Activated CD4-positive, alpha-beta T cell treated with anti-CD3 and anti-CD28 coated beads, Interleukin-2, amount 50 U/mL, for 1 hour (primary cell): ENCODE measurements at regions not wholly inside any gene's neighbourhood (a gene's known extent, or its start where the extent isn't known, plus 50 kb on each side); places are given as distances from the start of the nearest gene placed in this dataset.
"Not testable (repeated sequence)": the region's sequence is repeated elsewhere in the genome, so short reads cannot be mapped to it uniquely, and the experiment has no call there.

ENCODE experiments used
- DNase-seq: peaks from one replicate; pipeline ENCODE4 v3.0.0-alpha.2; 2020

DNA sequence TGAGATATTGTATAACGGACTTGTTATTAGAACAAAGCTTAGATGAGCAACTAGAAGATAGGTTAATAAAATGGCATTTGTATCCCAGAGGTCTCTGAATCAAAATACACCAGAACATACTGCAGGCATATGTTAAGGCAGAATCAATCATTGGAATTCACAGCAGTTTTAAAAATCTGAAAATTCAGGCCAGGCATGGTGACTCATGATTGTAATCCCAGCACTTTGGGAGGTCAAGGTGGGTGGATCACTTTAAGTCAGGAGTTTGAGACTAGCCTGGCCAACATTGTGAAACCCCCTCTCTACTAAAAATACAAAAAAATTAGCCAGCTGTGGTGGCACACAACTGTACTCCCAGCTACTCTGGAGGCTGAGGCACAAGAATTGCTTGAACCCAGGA is 405.2 kb downstream of the ZEB2 start:
- DNase-seq, result no peak

DNA sequence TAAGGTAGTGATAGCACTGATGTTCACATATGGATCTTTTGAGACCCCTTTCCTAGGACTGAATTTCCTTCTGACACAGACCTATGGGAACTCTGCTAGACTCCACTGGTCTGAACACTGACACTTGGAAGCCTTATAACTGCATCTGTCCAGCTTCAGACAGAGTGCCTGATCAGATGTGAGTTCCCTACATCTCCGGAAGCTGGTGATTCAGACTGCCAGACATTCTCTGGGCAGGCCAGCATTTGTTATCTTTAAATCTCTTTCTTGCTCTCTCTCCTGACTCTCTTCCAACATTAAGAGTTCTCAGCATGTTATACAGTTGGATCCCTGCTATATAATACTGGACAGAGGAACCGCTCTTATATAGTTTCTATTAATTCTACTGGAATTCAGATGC is 408.5 kb downstream of the ZEB2 start:
- DNase-seq, result no peak

DNA sequence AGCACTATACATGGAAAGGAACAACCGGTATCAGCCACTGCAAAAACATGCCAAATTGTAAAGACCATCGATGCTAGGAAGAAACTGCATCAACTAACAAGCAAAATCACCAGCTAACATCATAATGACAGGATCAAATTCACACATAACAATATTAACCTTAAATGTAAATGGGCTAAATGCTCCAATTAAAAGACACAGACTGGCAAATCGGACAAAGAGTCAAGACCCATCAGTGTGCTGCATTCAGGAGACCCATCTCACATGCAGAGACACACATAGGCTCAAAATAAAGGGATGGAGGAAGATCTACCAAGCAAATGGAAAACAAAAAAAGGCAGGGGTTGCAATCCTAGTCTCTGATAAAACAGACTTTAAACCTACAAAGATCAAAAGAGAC is 413.8 kb downstream of the ZEB2 start:
- DNase-seq, result not testable (repeated sequence)

DNA sequence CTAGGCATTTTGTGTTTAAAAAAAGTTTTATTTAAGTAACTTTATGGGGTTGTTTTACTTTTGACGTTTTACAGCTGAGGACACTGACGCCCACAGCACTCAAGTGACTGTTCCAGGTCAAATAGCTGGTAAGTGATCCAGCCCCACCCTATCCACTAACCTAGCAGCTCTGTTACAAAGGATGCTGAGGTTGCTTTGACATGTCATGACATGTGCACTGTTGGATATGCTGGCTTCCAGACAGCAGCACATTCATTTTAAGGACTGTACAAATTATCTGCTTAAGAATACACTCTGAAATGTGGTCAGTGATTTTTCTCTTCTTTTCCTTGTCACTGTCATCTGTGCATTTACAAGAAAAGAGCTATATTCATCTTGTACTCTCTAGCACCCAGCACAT is 417.5 kb downstream of the ZEB2 start:
- no peak for DNase-seq

DNA sequence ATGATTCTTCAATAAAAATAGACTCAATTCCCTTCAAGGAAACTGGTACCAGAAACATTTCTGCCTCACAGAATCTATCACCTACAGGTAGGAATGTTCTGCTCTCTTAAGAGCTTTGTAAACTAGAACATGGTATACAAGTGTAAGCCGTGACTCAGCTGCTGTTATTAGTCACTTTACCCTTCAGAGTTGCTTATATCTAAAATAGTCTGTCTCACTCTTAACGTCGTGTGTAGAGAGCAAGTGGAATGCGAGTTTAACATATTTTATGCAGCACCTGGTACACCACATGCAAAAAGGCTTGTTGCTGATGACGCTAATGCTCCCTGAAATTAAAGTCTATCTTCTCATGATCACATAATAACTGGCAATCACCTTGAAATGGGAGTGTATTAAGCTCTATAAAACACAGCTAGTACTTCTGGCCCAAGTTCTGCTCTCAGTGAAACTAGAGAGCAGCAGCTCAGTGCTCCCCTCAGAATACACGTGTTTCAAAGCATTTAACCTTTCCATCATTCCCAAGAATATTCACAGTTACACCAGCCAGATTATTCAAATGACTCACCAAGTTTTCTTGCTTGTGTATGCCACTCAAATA is 420.0 kb downstream of the ZEB2 start:
- DNase-seq, result no peak

DNA sequence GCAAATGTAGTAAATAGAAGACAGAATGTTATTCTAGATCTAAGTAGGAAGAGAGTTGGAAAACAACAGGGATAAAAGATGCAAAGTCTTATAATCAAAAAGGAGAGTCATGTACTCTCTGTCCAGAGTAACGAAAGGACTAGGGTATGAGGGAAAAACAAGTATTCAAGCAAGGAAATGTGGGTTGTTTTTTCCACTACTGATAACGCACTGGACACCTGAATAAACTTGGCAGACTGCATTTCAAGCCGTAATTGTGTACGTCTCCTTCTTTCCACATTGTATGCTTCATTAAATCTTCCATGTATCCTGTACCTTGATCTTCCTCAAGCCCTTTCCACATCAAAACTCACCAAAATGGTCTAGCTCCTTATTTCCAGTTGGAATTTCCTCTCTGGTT is 420.6 kb downstream of the ZEB2 start:
- no peak for DNase-seq

DNA sequence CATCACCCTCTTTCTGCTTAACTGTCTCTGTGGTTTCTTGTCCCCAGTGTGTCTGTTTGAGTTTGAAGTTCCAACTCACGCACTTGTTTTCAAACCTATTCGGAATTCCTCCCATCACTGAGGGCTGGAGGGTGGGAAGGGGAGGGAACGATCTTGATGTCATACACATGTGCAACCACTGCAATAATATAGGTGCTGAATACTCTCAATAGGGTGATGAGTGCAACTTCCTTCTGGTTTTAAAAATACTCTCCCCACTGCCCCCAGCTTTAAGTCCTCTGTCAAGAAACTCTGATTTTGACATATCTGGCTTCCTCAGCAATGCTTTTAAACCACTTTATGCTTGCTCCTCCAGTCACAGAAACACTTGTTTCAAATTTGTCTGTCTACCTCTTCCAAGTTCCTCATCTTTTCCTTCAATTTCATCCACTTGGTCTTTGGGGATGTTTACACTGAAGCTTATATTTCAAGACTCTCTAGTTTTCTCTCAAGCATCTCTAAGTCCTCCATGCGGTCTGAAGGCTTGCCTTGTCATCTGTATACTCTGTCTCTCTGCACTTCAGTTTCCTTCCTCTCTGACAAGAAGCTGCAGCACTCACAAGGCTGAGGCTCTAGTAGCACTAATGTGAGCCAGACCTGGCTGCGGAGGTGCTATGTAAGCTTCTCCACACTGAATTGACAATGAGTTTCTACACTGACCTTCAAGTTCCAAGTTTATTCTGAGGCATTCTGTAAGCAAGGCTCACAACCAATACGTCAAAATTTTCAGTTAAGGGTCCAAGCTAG is 422.3 kb downstream of the ZEB2 start:
- DNase-seq, result no peak

DNA sequence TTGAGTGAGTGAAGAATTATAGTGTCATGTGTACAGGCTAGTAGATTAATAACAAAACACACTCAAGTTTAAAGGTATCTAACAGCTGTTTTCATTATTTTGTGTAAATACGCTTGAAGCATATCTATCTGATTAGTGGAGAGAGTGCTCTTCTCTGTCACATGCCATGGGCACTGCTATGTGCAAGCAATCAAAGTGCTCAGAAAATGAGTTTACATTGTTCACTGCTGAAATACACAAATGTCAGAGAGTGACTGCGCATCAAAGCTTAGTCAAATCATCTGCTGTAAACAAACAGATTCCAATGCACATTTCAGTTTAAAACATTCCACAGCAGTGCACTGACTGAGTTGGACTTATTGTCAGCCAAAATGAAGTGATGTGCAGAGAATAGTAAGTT is 423.4 kb downstream of the ZEB2 start:
- DNase-seq, result no peak

DNA sequence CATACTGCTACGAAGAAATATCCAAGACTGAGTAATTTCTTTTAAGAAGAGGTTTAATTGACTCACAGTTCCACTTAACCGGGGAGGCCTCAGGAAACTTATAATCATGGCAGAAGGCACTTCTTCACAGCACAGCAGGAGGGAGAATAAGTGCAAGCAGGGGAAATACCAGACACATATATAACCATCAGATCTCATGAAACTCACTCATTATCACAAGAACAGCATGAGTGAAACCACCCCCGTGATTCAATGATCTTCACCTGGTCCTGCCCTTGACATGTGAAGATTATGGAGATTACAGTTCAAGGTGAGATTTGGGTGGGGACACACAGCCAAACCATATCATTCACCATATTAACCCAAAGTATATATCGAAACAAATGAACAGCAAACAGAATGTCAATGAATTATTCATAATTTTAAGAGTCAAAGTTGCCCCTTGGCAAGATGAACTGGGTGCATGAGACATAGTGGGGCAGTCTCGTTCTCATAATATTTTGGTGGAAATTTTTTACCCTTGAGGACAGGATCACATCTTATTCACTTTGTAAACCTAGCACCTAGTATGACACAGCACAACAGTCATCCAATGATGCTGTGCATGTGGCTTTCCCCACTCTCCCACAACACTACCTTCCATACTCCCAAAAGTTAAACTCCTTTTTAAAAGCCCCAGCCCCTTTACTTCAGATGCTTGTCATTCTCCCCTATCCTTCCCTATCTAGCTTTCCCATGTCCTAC is 425.3 kb downstream of the ZEB2 start:
- no peak for DNase-seq

DNA sequence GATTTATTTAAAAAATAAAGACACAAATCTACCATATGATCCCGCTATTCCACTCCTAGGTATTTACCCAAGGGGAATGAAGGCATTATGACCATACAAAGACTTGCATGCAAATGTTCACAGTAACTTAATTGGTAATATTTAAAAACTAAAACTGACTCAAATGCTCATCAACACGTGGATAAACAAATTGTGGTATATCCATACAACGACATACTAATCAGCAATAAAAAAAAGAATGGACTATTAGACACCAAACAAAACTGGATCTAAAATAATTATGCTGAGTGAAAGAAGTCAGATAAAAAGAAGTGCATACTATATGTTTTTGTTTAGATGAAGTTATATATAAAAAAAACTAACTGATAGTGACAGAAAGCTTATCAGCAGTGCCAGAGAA is 428.3 kb downstream of the ZEB2 start:
- DNase-seq, result no peak

DNA sequence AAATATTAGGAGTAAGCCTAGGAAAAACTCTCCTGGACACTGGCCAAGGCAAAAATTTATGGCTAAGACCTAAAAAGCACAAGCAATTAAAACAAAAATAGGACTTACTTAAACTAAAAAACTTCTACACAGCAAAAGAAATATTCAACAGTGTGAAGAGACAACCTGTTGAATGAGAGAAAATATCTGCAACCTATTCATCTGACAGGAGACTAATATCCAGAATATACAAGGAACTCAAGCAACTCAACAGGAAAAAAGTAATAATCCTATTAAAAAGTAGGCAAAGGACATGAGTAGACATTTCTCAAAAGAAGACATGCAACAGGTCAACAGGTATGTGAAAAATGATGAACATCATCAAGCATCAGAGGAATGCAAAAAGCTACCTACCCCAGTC is 431.1 kb downstream of the ZEB2 start:
- DNase-seq, result no peak

DNA sequence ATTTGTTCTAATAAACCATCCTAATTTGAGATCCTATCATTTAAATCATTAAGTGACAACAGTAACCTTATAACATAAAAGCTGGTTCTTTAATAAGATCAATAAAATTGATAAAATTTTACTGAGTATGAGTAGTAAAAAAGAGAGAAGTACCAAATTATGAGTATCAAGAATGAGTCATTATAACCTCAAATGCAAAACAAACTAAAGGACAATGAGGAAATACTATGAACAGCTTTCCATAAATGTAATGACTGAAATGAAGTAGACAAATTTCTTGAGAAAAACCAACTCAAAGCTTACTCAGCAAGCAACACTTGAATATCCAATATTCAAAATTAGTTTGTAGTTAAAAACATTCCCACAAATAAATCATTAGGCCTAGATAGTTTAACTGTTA is 433.0 kb downstream of the ZEB2 start:
- no peak for DNase-seq

DNA sequence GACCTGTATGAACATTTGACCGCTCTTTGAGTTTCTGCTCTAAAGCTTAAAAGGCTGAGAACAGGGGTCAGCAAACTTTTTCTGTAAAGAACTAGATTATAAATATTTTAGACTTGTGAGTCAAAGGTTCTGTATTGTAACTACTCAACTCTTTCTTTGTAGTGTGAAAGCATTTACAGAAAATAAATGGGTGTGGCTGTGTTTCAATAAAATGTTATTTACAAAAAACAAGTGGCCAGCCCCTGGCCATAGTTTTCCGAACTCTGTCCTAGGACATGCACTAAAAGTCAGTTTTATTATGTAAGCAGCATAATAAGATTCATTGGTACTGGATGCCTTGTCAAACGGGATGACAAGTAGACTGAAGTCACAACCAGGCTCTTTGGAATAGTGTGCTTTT is 434.9 kb downstream of the ZEB2 start:
- no peak for DNase-seq

DNA sequence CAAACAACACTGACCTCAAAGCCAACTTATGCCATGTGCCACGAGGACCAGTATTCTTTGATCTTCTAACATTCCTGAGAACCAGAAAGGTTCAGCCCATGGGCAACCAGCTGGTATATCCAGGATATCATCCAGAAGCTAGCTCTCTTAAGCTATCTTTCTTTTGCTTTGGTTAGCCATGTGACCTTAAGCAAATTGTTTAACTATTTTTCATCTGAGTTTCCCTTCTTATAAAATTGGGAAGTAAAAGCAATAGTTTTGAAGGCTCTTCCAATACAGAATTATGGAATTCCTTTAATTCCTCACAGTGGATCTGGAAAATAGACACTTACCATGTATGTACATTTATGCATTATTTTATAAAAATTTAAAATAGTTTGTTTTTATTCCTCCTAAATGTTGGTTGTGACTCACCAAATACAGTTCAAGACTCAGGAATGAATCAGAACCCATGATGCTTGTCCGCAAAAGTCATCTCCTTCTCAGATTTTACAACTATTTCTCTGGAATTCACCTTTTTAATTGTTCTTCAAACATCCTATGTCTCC is 435.7 kb downstream of the ZEB2 start:
- no peak for DNase-seq

DNA sequence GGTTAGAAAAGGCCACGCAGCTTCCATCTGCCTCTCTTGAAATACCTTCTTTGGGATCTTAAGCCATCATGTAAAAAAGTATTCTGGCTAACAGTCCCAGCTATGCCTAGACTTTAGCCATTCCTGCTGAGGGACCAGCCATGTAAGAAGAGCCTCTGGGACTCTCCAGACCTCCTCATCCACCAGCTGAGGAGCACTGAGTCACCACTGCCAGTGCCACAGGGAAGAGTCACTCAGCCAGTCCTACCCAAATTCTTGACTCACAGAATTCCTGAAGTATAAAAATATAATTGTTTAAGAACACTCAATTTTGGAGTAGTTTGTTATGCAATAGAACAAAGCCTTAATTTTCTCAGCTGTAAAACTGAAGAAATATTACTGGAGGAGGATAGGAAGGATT is 436.7 kb downstream of the ZEB2 start:
- DNase-seq, result no peak

DNA sequence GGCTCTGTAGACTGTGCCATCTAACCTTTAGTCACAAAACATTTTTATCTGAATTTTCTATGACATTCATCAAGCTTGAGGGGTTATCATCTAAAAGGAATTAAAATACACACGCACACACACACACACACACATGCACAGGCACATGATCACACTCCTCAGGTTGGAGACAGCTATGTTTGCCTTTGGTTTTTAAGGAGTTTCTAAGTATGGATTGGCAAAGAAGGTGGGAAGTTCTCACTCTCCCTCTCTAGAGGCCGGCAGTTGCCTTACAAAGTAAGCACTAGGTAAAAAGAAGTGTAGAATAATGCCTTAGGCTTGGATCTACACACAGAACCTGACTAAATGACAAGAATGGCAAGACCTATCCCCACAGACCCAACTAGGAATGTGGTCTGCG is 437.1 kb downstream of the ZEB2 start:
- DNase-seq, result no peak

DNA sequence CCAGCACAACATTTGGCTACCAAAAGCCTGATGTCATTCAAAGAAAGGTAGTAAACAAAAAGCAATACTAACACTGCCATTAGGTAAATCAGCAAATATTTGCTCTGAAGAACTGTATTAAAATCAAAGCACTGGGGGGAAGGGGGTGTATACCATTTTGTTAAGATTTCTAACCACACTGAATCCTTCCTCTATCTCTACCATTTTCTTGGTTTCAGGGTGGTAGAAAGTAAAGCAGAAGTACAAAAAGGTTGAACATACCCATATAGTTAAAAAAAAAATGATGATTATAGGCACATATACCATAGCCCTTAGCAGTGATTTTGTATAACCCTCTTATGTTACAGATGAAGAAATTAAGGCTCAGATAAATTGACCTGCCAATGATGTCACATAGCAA is 437.6 kb downstream of the ZEB2 start:
- no peak for DNase-seq

DNA sequence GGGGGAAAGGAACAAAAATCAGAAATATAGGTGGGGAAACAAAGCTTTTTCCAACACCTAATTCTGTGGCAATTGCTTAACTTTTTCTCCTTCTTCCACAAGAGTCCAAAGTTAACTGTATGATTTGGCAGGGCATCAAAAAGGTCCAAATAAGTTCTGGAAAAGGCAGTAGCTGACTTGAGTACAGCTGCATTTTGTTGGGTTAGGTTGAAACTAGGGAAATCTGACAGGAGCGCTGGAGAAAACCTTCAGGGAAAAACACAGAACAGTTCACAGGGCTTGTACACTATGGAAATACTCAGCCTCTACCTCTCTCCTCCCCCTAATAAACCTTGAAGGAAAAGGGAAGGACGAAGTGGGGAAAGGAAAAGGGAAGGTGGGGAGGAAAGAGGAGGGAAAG is 438.6 kb downstream of the ZEB2 start:
- DNase-seq, result no peak

DNA sequence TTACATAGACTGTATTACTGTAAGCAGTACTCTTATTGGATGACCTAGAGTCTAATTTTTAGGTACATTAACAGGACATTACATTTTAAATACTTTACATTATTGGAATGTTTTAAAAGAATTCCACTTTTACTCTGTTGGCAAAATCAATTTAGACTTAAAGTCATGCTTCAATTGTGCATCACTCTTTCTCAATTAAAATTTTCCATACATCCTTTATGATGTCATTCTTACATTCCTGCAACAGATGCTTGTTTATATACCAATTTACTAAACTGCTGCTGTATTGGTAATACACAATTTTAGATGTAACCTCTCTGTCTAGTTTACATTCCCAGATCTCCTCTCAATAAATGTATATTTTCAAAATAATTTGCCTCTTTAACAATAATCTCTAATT is 440.1 kb downstream of the ZEB2 start:
- DNase-seq, result no peak

DNA sequence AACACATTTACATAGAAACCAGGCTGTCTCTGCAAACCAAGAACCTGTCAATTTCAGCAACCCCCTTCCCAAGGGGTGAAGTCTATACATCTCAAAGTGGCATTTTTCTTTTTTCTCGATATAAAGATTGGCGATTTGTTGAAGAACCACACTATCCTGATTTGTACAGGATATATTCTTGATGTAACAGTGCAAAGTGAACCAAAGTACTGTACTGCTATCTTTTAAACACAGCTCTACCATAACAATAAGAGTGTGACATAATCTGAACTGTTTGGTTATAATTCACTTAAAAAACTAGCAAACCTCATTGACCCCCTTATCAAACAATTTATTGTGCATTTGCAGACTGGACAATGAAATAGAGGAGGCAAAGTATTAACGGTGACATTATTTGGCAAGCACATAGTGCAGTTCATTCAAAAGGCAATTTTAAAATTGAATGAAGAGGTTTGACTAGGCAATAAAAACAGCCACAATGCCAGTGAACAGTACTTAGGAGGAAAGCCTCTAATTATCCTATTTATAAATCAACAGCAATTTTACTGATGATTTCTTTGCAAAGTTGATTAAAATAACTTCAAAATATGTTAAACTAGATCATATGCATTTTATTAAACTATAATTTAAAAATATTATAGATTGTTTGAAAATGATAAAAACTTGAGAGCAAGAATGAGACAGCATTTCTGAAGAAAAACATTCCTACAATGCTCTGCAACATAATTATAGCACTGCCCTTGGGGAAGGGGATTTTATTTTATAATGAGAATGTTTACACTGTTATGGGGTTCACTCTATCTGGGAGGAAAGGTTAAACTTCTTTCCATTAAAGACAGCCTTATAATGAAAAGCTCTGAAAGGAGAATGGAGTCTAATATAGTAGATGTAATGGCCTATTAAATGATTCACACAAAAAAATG is 440.9 kb downstream of the ZEB2 start:
- DNase-seq, result no peak

DNA sequence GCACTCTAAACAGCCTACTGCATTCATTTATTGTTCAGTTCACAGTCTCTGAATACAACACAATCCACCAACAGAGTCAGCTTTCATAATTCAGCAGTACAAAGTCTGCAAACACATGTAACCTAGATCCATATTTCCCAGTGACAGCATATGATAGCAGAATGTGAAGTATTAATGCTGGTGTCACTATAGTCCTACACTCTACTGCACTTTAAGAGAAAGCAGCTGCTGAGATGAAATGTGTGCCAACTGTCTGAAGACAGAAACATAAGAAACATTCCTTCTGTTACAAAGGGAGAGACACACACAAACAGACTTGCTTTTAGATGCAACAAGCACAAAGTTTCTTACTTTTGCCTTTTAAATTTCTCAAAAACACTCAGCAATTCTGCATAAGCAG is 441.8 kb downstream of the ZEB2 start:
- no peak for DNase-seq

DNA sequence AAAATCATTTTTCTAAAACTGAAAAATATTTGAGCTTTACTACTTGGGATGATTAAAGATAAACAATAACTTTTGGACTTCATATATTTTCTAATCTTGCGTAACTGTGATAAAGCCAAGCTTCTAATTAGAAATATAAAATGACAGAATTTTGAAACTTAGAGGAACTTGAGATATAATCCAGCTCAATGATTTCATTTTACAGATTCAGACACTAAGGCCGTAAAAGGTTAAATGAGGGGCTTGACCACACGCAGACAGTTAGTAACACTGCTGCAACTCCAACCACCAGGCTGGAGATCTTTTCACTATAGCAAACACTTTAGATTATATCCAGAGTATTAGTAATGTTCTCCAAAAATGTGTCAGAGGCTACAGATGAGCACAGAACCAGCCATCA is 445.5 kb downstream of the ZEB2 start:
- DNase-seq, result no peak

DNA sequence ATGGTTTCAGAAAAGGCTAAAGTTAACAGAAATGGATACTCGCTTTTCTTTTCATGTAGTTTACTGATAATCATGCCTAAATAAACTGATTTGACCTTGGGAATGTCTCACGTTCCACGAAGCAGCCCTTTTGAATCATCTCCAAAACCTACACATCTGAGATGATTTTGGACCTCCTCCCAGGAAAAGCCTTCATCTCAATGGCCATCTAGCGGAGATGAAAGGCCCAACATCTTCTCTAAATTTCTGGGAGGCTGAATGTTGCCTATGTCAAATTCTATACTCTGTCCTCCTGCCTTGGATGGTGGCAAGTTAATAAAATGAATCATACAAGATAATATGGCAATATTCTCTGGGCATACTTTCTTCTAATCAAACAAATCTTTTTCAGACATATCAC is 448.5 kb downstream of the ZEB2 start:
- no peak for DNase-seq
